Neuron (in vitro differentiated cells): ENCODE measurements at regions not wholly inside any gene's neighbourhood (a gene's known extent, or its start where the extent isn't known, plus 50 kb on each side); places are given as distances from the start of the nearest gene placed in this dataset.

Experiments
- H2AFZ ChIP-seq: one replicate; pipeline ENCODE4 v1.6.1; 2013; ENCODE audit warnings: low read depth, mild to moderate bottlenecking, inconsistent platforms, low read length, moderate library complexity
- H3K27me3 ChIP-seq: one replicate; pipeline ENCODE4 v1.6.1; 2013; ENCODE audit warnings: low read length; ENCODE audit not compliant: insufficient read depth
- H3K36me3 ChIP-seq: one replicate; pipeline ENCODE4 v1.6.1; 2013; ENCODE audit warnings: low read length; ENCODE audit not compliant: insufficient read depth
- H3K4me1 ChIP-seq: one replicate; pipeline ENCODE4 v1.6.1; 2013; ENCODE audit warnings: low read length; ENCODE audit not compliant: insufficient read depth
- H3K4me3 ChIP-seq: 2 replicates; pipeline ENCODE4 v1.5.1; 2013; ENCODE audit warnings: mild to moderate bottlenecking, low read length, moderate library complexity
- H3K9me3 ChIP-seq: one replicate; pipeline ENCODE4 v1.6.1; 2013; ENCODE audit warnings: low read length

- no peaks in the 10 kb centered on the region for H3K36me3 ChIP-seq
- H3K9me3 ChIP-seq, result no peaks in the 10 kb centered on the region
- no peaks in the 10 kb centered on the region for H3K27me3 ChIP-seq
- H3K4me1 ChIP-seq, result no peaks in the 10 kb centered on the region
- H3K4me3 ChIP-seq, result no peak overlapping the region
- H2AFZ ChIP-seq, result no peak overlapping the region
Measured at GRCh38 chr2:147636238-147636882, 208.5 kb upstream of the ACVR2A start.

- Histone ChIP-seq H3K4me1 (no peaks in the 10 kb centered on the region), H2AFZ (no peak overlapping the region), H3K36me3 (no peaks in the 10 kb centered on the region), H3K27me3 (no peaks in the 10 kb centered on the region), H3K4me3 (no peak overlapping the region), H3K9me3 (no peaks in the 10 kb centered on the region)
Measured at GRCh38 chr2:147634826-147635225, 210.0 kb upstream of the ACVR2A start.

- no peaks in the 10 kb centered on the region for H3K4me1 ChIP-seq
- no peaks in the 10 kb centered on the region for H3K27me3 ChIP-seq
- H2AFZ ChIP-seq, result no peak overlapping the region
- no peaks in the 10 kb centered on the region for H3K36me3 ChIP-seq
- no peaks in the 10 kb centered on the region for H3K9me3 ChIP-seq
- no peak overlapping the region for H3K4me3 ChIP-seq
Measured at GRCh38 chr2:147632198-147632597, 212.6 kb upstream of the ACVR2A start.

- no peak overlapping the region for H2AFZ ChIP-seq
- no peak overlapping the region for H3K4me3 ChIP-seq
- H3K27me3 ChIP-seq, result no peaks in the 10 kb centered on the region
- no peaks in the 10 kb centered on the region for H3K9me3 ChIP-seq
- H3K36me3 ChIP-seq, result no peaks in the 10 kb centered on the region
- no peaks in the 10 kb centered on the region for H3K4me1 ChIP-seq
Measured at GRCh38 chr2:147631294-147631693, 213.5 kb upstream of the ACVR2A start.

GRCh38 chr2:147630585-147630984 is 214.2 kb upstream of the ACVR2A start:
- Histone ChIP-seq H3K36me3 (no peaks in the 10 kb centered on the region), H3K4me3 (no peak overlapping the region)

GRCh38 chr2:147628971-147629421 is 215.8 kb upstream of the ACVR2A start:
- Histone ChIP-seq H3K36me3 (no peaks in the 10 kb centered on the region), H3K9me3 (no peaks in the 10 kb centered on the region), H3K4me3 (no peak overlapping the region), H2AFZ (no peak overlapping the region), H3K27me3 (no peaks in the 10 kb centered on the region), H3K4me1 (no peaks in the 10 kb centered on the region)

More at GRCh38 chr2:147630585-147630984, 214.2 kb upstream of the ACVR2A start:
- Histone ChIP-seq H2AFZ (no peak overlapping the region), H3K4me1 (no peaks in the 10 kb centered on the region), H3K27me3 (no peaks in the 10 kb centered on the region), H3K9me3 (no peaks in the 10 kb centered on the region)

- Histone ChIP-seq H2AFZ (no peak overlapping the region), H3K4me3 (no peak overlapping the region), H3K36me3 (no peaks in the 10 kb centered on the region), H3K9me3 (no peaks in the 10 kb centered on the region), H3K4me1 (no peaks in the 10 kb centered on the region), H3K27me3 (no peaks in the 10 kb centered on the region)
Measured at GRCh38 chr2:147623328-147623727, 221.5 kb upstream of the ACVR2A start.

GRCh38 chr2:147621656-147622197 is 223.1 kb upstream of the ACVR2A start:
- H3K4me1 ChIP-seq, result no peaks in the 10 kb centered on the region
- H3K4me3 ChIP-seq, result no peak overlapping the region
- H3K9me3 ChIP-seq, result no peaks in the 10 kb centered on the region
- no peaks in the 10 kb centered on the region for H3K36me3 ChIP-seq
- H2AFZ ChIP-seq, result no peak overlapping the region
- no peaks in the 10 kb centered on the region for H3K27me3 ChIP-seq

GRCh38 chr2:147619808-147620207 is 225.0 kb upstream of the ACVR2A start:
- H3K9me3 ChIP-seq, result no peaks in the 10 kb centered on the region
- no peaks in the 10 kb centered on the region for H3K27me3 ChIP-seq
- H3K4me3 ChIP-seq, result no peak overlapping the region
- H3K4me1 ChIP-seq, result peaks cover 12% of the 10 kb centered on the region
- no peaks in the 10 kb centered on the region for H3K36me3 ChIP-seq
- no peak overlapping the region for H2AFZ ChIP-seq

- Histone ChIP-seq H3K36me3 (no peaks in the 10 kb centered on the region), H3K4me1 (peaks cover 24% of the 10 kb centered on the region), H2AFZ (no peak overlapping the region), H3K4me3 (no peak overlapping the region), H3K9me3 (no peaks in the 10 kb centered on the region), H3K27me3 (no peaks in the 10 kb centered on the region)
Measured at GRCh38 chr2:147615726-147616125, 229.1 kb upstream of the ACVR2A start.

- Histone ChIP-seq H2AFZ (no peak overlapping the region), H3K36me3 (no peaks in the 10 kb centered on the region), H3K9me3 (no peaks in the 10 kb centered on the region), H3K4me3 (no peak overlapping the region), H3K27me3 (no peaks in the 10 kb centered on the region), H3K4me1 (peaks cover 24% of the 10 kb centered on the region)
Measured at GRCh38 chr2:147614979-147615470, 229.8 kb upstream of the ACVR2A start.

- H3K36me3 ChIP-seq, result no peaks in the 10 kb centered on the region
- H3K27me3 ChIP-seq, result no peaks in the 10 kb centered on the region
- peak overlapping the region; percentile 37 for H2AFZ ChIP-seq
- peaks cover 24% of the 10 kb centered on the region for H3K4me1 ChIP-seq
- H3K4me3 ChIP-seq, result no peak overlapping the region
- H3K9me3 ChIP-seq, result no peaks in the 10 kb centered on the region
Measured at GRCh38 chr2:147614471-147614870, 230.4 kb upstream of the ACVR2A start.

- Histone ChIP-seq H2AFZ (no peak overlapping the region), H3K4me1 (peaks cover 19% of the 10 kb centered on the region), H3K4me3 (no peak overlapping the region), H3K27me3 (no peaks in the 10 kb centered on the region), H3K36me3 (no peaks in the 10 kb centered on the region), H3K9me3 (no peaks in the 10 kb centered on the region)
Measured at GRCh38 chr2:147610496-147611040, 234.3 kb upstream of the ACVR2A start.
